NB4 (cell line): ENCODE measurements at regions not wholly inside any gene's neighbourhood (a gene's known extent, or its start where the extent isn't known, plus 50 kb on each side); places are given as distances from the start of the nearest gene placed in this dataset.

ENCODE experiments used
- DNase-seq: peaks from one replicate; pipeline ENCODE4 v3.0.0; 2010; ENCODE audit warnings: low read depth
- H3K4me3 ChIP-seq: one replicate; pipeline ENCODE4 v1.5.1; 2011; ENCODE audit warnings: mild to moderate bottlenecking, low read depth, low read length, moderate library complexity
- CTCF ChIP-seq: IDR thresholded peaks from one replicate; pipeline ENCODE4 v1.5.1; 2012; ENCODE audit warnings: low read depth, low read length
- MAX ChIP-seq: IDR thresholded peaks from 2 replicates; pipeline ENCODE4 v1.6.1; 2011; ENCODE audit warnings: low read depth, low read length
- MYC ChIP-seq: IDR thresholded peaks from 2 replicates; pipeline ENCODE4 v1.6.1; 2011; ENCODE audit warnings: low read depth, low read length
- POLR2A ChIP-seq: IDR thresholded peaks from 2 replicates; pipeline ENCODE4 v1.6.1; 2011; ENCODE audit warnings: mild to moderate bottlenecking; ENCODE audit not compliant: insufficient read length; ENCODE audit errors: extremely low read depth

GRCh38 chr1:37255868-37256267 is 218.5 kb upstream of the ZC3H12A start:
- TF ChIP-seq POLR2A (no peak), MYC (no peak), CTCF (no peak), MAX (no peak)
- DNase-seq = no peak
- no peak overlapping the region for H3K4me3 ChIP-seq

DNA sequence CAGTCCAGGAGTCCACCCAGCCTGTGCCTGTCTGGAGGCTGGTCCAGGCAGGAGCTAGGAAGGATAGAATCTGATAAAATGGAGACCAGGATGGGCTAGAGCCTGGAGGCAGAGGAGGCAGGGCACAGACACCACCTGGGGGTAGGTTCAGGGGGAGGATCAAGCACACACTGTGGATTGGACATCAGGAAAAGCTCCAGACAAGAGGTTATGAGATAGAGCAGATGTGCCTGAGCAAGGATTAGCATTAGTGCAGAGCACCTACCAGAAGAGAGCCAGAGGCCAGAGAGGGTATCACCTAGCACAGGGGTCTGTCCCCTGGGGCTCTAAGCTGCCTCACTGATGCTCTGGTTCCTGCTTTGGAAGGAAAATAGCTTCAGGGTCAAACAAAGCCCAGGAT is 216.7 kb upstream of the ZC3H12A start:
- TF ChIP-seq MAX (no peak), CTCF (no peak), MYC (no peak), POLR2A (no peak)
- DNase-seq = no peak
- H3K4me3 ChIP-seq = no peak overlapping the region

DNA sequence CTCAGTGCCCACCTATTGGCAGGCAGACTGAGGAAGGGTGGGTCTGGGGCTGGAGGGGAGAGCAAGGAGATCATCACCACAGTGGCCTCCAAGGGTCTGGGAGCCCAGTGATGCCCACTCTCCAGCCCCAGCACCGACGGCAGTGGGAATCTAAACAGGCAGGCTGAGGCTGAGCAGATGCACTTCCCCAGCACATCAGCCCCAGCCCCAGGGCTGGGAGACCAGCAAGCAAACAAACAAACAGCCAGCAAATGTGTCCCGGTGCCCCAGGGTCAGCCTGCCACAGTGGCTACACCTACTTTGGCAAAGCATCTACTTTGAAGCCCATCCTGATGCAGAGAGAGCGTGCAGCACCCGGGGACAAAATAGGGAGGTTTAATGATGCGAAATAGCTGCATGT is 216.3 kb upstream of the ZC3H12A start:
- DNase-seq = no peak
- no peak overlapping the region for H3K4me3 ChIP-seq
- TF ChIP-seq POLR2A (no peak), MAX (no peak), MYC (no peak), CTCF (no peak)

GRCh38 chr1:37259019-37259418 is 215.4 kb upstream of the ZC3H12A start:
- no peak overlapping the region for H3K4me3 ChIP-seq
- no peak for DNase-seq
- TF ChIP-seq POLR2A = no peak
- TF ChIP-seq MAX = no peak
- TF ChIP-seq CTCF = no peak
- TF ChIP-seq MYC = no peak

GRCh38 chr1:37261129-37261528 is 213.3 kb upstream of the ZC3H12A start:
- H3K4me3 ChIP-seq = no peak overlapping the region
- TF ChIP-seq MAX (no peak), POLR2A (no peak)
- DNase-seq = no peak

DNA sequence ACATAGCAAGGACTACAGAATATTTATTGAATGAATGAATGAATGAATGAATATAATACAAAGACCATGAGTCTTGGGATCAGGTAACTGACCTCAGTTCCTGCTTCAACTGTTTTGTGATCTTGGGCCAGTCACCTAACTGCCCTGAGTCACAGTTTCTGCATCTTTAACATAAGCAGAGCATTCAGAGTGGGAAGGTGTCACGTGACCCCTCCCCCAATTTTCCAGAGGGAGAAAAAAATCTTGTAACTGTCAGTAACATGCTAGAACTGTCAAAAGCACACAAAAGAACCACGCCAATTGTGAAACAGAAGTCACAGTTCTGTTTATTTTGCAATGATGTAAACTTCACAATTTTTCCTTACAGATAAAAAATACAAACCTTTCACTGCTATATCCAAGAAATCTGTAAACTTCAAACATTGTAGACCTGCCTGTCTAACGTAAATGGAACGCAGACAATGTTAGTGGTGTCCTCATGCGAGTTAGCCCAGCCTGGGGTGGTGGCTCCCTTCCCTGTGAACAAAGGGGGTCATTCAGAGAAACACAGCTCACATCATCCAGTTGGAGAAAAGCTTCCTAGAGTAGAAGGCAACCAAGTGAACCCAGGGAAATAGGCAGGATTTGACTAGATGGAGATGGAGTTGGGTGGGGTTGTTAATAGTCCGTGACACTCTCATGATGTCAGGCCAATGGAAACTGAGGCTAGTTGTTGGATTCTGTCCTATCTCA is 211.8 kb upstream of the ZC3H12A start:
- no peak overlapping the region for H3K4me3 ChIP-seq
- DNase-seq = no peak
- no peak for TF ChIP-seq MYC
- TF ChIP-seq POLR2A = no peak
- TF ChIP-seq MAX = no peak
- TF ChIP-seq CTCF = no peak
